Ovary (tissue), 7 donors: ENCODE measurements at regions not wholly inside any gene's neighbourhood (a gene's known extent, or its start where the extent isn't known, plus 50 kb on each side); places are given as distances from the start of the nearest gene placed in this dataset.

ENCODE experiments used
- DNase-seq, 5 donors: peaks; one replicate each; pipeline ENCODE4 v3.0.0-alpha.2; 2019 to 2020
- H3K27ac ChIP-seq, 2 donors: fragments of 200-600 bp; one replicate each; pipeline versions ENCODE4 v1.5.1 to v1.8.0; 2019 to 2022
- H3K27me3 ChIP-seq: fragments of 200-600 bp; one replicate; pipeline ENCODE4 v1.8.0; 2022
- H3K36me3 ChIP-seq: fragments of 200-600 bp; sonication (generic); one replicate; pipeline ENCODE4 v1.5.1; 2019
- H3K4me1 ChIP-seq: one replicate; pipeline ENCODE4 v1.8.1; 2013; ENCODE audit warnings: mild to moderate bottlenecking, moderate library complexity; ENCODE audit not compliant: insufficient read depth
- H3K4me3 ChIP-seq: fragments of 200-600 bp; sonication (generic); one replicate; pipeline ENCODE4 v1.5.1; 2017
- H3K9me3 ChIP-seq, 2 donors: fragments of 200-600 bp in 1 of 2; sonication (generic) in 1 of 2; one replicate each; pipeline versions ENCODE4 v1.5.1 to v1.8.1; 2013 to 2019; ENCODE audit warnings: mild to moderate bottlenecking in 1 of 2, moderate library complexity in 1 of 2
- CTCF ChIP-seq, 3 donors: fragments of 450-650 bp in 2 of 3; fragments of 200-600 bp in 1 of 3; IDR thresholded peaks; one replicate each; pipeline versions ENCODE4 v1.5.1 to v1.8.0; 2016 to 2022; ENCODE audit warnings: antibody characterized with exemption in 3 of 3, mild to moderate bottlenecking in 1 of 3
- EP300 ChIP-seq: sonication (generic); formaldehyde crosslinking; IDR thresholded peaks from one replicate; pipeline ENCODE4 v1.6.1; 2017; ENCODE audit warnings: antibody characterized with exemption
- POLR2A ChIP-seq: fragments of 450-650 bp; IDR thresholded peaks from one replicate; pipeline ENCODE4 v1.6.1; 2017; ENCODE audit warnings: antibody characterized with exemption, mild to moderate bottlenecking, moderate library complexity
- WGBS, 3 donors: extraction: QIAGEN DNeasy Blood & Tissue Kit in 1 of 3; methylation state at CpG; one replicate each; pipeline versions ENCODE4 v1.1.5 to v1.1.7; 2013 to 2017; 5-methylcytosine and 5-hydroxymethylcytosine counted together
- intact Hi-C, 4 donors: fragments of 100-400 bp; cut with DNase I; formaldehyde crosslinking; loops; one replicate each; pipeline versions ENCODE4 v1.11.0 to v1.15.1; 2022 to 2023
- donor health status: DM: no; HTN: no; CAD: no; lungs with moderate emphysema.
- donor health status: DM: no; HTN: no; CAD: no.
- donor health status: Bipolar disorder and iron deficiency.
- donor health status: DM: no; HTN: no; CAD: no.
- donor health status: DM: yes; HTN: yes; CAD: no.

GRCh38 chr4:116860891-116861290 lies 224.5 kb downstream of the TRAM1L1 start:
- intact Hi-C loops = no loop called here
- no peaks in the 10 kb centered on the region for H3K27me3 ChIP-seq
- 84 to 97% (median 86%) methylated on average over 1 of the region's 1 CpG for WGBS, 3 donors

DNA sequence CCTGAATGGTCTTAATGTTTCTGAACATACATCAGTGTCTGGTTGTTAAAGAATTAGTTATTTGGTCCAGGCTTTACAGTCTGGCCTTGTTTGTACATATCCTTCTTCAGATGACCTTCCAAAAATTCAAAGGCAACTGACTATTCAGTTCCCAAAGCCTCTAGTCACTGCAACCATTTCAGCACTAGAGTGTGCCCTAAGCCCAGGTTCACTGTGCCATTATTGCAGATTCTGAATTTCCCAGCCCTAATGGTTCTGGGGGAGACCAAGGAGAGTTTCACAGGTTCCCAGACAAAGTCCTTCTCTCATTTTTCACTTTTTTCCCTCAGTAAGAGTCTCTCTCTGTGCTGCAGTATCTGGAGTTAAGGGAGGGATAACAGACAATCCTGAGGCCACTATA lies 235.8 kb downstream of the TRAM1L1 start:
- H3K36me3 ChIP-seq = no peaks in the 10 kb centered on the region
- H3K9me3 ChIP-seq = no peaks in the 10 kb centered on the region
- H3K27me3 ChIP-seq = no peaks in the 10 kb centered on the region
- intact Hi-C loops = no loop called here
- no peak for DNase-seq
- no peak overlapping the region for H3K27ac ChIP-seq
- H3K4me1 ChIP-seq = no peaks in the 10 kb centered on the region
- no peak overlapping the region for H3K4me3 ChIP-seq
- TF ChIP-seq POLR2A = no peak
- TF ChIP-seq EP300 = no peak
- no peak for TF ChIP-seq CTCF (IDR thresholded peaks at IDR 0.05)

More at GRCh38 chr4:116860891-116861290, 224.5 kb downstream of the TRAM1L1 start:
- no peak for DNase-seq
- Histone ChIP-seq H3K9me3 (no peaks in the 10 kb centered on the region), H3K36me3 (no peaks in the 10 kb centered on the region), H3K27ac (no peak overlapping the region), H3K4me3 (no peak overlapping the region), H3K4me1 (no peaks in the 10 kb centered on the region)
- TF ChIP-seq EP300 = no peak
- TF ChIP-seq POLR2A = no peak
- no peak for TF ChIP-seq CTCF (IDR thresholded peaks at IDR 0.05)

DNA sequence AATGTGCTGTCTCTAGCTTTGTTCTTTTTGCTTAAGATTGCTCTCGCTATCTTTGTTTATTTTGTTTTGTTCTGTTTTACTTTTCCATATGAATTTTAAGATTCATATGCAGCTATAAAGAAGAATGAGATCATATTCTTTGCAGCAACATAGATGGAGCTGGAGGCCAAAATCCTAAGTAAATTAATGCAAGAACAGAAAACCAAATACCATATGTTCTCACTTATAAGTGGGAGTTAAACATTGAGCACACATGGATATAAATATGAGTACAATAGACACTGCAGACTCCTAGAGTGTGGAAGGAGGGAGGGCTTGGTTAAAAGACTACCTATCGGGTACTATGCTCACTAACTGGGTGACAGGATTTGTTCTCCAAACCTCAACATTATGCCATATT lies 237.8 kb downstream of the TRAM1L1 start:
- no peak overlapping the region for H3K27ac ChIP-seq
- no peaks in the 10 kb centered on the region for H3K4me1 ChIP-seq
- intact Hi-C loops = no loop called here
- H3K4me3 ChIP-seq = no peak overlapping the region
- DNase-seq = no peak
- no peak for TF ChIP-seq EP300
- TF ChIP-seq POLR2A = no peak
- no peak for TF ChIP-seq CTCF (IDR thresholded peaks at IDR 0.05)
- H3K27me3 ChIP-seq = no peaks in the 10 kb centered on the region
- no peaks in the 10 kb centered on the region for H3K9me3 ChIP-seq
- WGBS, 3 donors = 73 to 76% (median 74%) methylated on average over 2 of the region's 2 CpGs
- H3K36me3 ChIP-seq = no peaks in the 10 kb centered on the region

DNA sequence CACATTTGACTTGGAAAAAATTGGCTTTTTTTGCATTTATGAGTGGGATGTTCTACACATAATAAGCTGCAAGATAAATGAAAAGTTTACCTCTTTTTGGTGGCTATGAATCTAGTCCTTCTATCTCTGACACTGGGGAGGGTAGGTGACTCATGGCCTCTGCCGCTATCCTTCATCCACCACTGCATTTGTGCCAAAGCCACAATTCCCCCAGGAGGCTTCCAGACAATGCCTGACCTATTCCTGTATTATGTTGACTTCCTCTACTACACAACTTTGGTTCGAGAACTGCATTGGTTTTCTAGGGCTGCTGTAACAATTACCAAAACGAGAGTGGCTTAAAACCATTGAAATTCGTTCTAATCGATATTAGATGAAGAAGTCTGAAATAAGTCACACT lies 245.6 kb downstream of the TRAM1L1 start:
- no peak for DNase-seq
- Histone ChIP-seq H3K9me3 (no peaks in the 10 kb centered on the region), H3K4me3 (no peak overlapping the region), H3K36me3 (no peaks in the 10 kb centered on the region), H3K27ac (no peak overlapping the region), H3K27me3 (no peaks in the 10 kb centered on the region), H3K4me1 (no peaks in the 10 kb centered on the region)
- WGBS, 3 donors = 70 to 88% (median 78%) methylated on average over 5 of the region's 5 CpGs
- TF ChIP-seq POLR2A = no peak
- intact Hi-C loops = no loop called here

DNA sequence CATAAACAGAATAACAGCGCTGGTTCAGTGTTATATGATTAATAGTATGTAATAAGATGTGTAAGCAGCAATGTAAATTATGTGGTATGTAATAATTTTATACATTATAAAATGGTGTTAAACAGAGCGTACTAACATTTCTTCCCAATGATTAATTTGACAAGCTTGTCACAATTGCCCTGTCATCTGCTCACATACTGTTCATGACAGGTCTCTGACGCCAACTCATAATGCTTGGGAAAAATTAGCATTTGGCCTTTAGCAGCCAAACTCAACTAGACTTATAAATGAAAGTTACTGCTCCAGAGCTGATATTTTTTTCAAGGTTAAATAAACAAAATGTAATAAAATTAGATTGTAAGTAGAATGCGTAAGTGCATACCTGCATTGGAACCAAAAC lies 246.8 kb downstream of the TRAM1L1 start:
- DNase-seq = no peak
- intact Hi-C loops = no loop called here
- no peak for TF ChIP-seq CTCF (IDR thresholded peaks at IDR 0.05)
- TF ChIP-seq POLR2A = no peak
- TF ChIP-seq EP300 = no peak
- no peaks in the 10 kb centered on the region for H3K9me3 ChIP-seq
- H3K4me1 ChIP-seq = no peaks in the 10 kb centered on the region
- no peak overlapping the region for H3K27ac ChIP-seq
- H3K27me3 ChIP-seq = no peaks in the 10 kb centered on the region
- WGBS, 3 donors = 63 to 66% (median 64%) methylated on average over 4 of the region's 4 CpGs
- no peak overlapping the region for H3K4me3 ChIP-seq
- H3K36me3 ChIP-seq = no peaks in the 10 kb centered on the region
